ENCODE measurements at regions not wholly inside any gene's neighbourhood (a gene's known extent, or its start where the extent isn't known, plus 50 kb on each side); places are given as distances from the start of the nearest gene placed in this dataset.

GRCh38 chr4:18934197-18934596 lies 912.6 kb upstream of the LCORL start:
- Mint-ChIP-seq H3K9me3 (peaks cover 9% of the 10 kb centered on the region), H3K27me3 (no peaks in the 10 kb centered on the region), H3K27ac (no peak overlapping the region), H3K36me3 (no peaks in the 10 kb centered on the region), H3K4me1 (no peaks in the 10 kb centered on the region), H3K4me3 (no peak overlapping the region)
- no peak for DNase-seq

GRCh38 chr4:18932730-18933339 lies 911.3 kb upstream of the LCORL start:
- Mint-ChIP-seq H3K9me3 (peaks cover 9% of the 10 kb centered on the region), H3K27ac (no peak overlapping the region), H3K4me3 (no peak overlapping the region), H3K27me3 (no peaks in the 10 kb centered on the region), H3K4me1 (no peaks in the 10 kb centered on the region), H3K36me3 (no peaks in the 10 kb centered on the region)
- no peak for DNase-seq

- Mint-ChIP-seq H3K9me3 (peaks cover 7% of the 10 kb centered on the region), H3K4me1 (no peaks in the 10 kb centered on the region), H3K27me3 (no peaks in the 10 kb centered on the region), H3K36me3 (no peaks in the 10 kb centered on the region), H3K4me3 (no peak overlapping the region), H3K27ac (no peak overlapping the region)
- no peak for DNase-seq
Observed at GRCh38 chr4:18931643-18932377, 910.3 kb upstream of the LCORL start.

GRCh38 chr4:18930487-18930886 lies 908.9 kb upstream of the LCORL start:
- Mint-ChIP-seq H3K4me1 (no peaks in the 10 kb centered on the region), H3K9me3 (peaks cover 5% of the 10 kb centered on the region), H3K27ac (no peak overlapping the region), H3K27me3 (no peaks in the 10 kb centered on the region), H3K4me3 (no peak overlapping the region), H3K36me3 (no peaks in the 10 kb centered on the region)
- DNase-seq: no peak

- H3K4me1 Mint-ChIP-seq: no peaks in the 10 kb centered on the region
- peaks cover 5% of the 10 kb centered on the region for H3K9me3 Mint-ChIP-seq
- no peak overlapping the region for H3K27ac Mint-ChIP-seq
- no peaks in the 10 kb centered on the region for H3K36me3 Mint-ChIP-seq
- H3K4me3 Mint-ChIP-seq: no peak overlapping the region
- no peak for DNase-seq
- no peaks in the 10 kb centered on the region for H3K27me3 Mint-ChIP-seq
Observed at GRCh38 chr4:18923496-18924161, 902.1 kb upstream of the LCORL start.

GRCh38 chr4:18917689-18918088 lies 896.1 kb upstream of the LCORL start:
- no peak overlapping the region for H3K27ac Mint-ChIP-seq

GRCh38 chr4:18914182-18914581 lies 892.6 kb upstream of the LCORL start:
- Mint-ChIP-seq H3K9me3 (peaks cover 10% of the 10 kb centered on the region), H3K4me3 (no peak overlapping the region), H3K27me3 (no peaks in the 10 kb centered on the region), H3K4me1 (no peaks in the 10 kb centered on the region), H3K36me3 (no peaks in the 10 kb centered on the region), H3K27ac (no peak overlapping the region)
- no peak for DNase-seq

More at GRCh38 chr4:18917689-18918088, 896.1 kb upstream of the LCORL start:
- no peak for DNase-seq
- no peaks in the 10 kb centered on the region for H3K4me1 Mint-ChIP-seq
- H3K4me3 Mint-ChIP-seq: no peak overlapping the region
- H3K36me3 Mint-ChIP-seq: no peaks in the 10 kb centered on the region
- peaks cover 7% of the 10 kb centered on the region for H3K9me3 Mint-ChIP-seq
- no peaks in the 10 kb centered on the region for H3K27me3 Mint-ChIP-seq

- H3K36me3 Mint-ChIP-seq: no peaks in the 10 kb centered on the region
- H3K4me3 Mint-ChIP-seq: no peak overlapping the region
- H3K9me3 Mint-ChIP-seq: peaks cover 1% of the 10 kb centered on the region
- no peak overlapping the region for H3K27ac Mint-ChIP-seq
- H3K27me3 Mint-ChIP-seq: no peaks in the 10 kb centered on the region
- DNase-seq: no peak
- no peaks in the 10 kb centered on the region for H3K4me1 Mint-ChIP-seq
Observed at GRCh38 chr4:18894928-18895327, 873.4 kb upstream of the LCORL start.

- peaks cover 4% of the 10 kb centered on the region for H3K9me3 Mint-ChIP-seq
- no peaks in the 10 kb centered on the region for H3K27me3 Mint-ChIP-seq
- H3K36me3 Mint-ChIP-seq: no peaks in the 10 kb centered on the region
- H3K27ac Mint-ChIP-seq: no peak overlapping the region
- H3K4me3 Mint-ChIP-seq: no peak overlapping the region
- H3K4me1 Mint-ChIP-seq: no peaks in the 10 kb centered on the region
- DNase-seq: no peak
Observed at GRCh38 chr4:18882468-18882867, 860.9 kb upstream of the LCORL start.

GRCh38 chr4:18881556-18881955 lies 860.0 kb upstream of the LCORL start:
- Mint-ChIP-seq H3K27me3 (no peaks in the 10 kb centered on the region), H3K36me3 (no peaks in the 10 kb centered on the region), H3K27ac (no peak overlapping the region), H3K4me3 (no peak overlapping the region), H3K4me1 (no peaks in the 10 kb centered on the region), H3K9me3 (peaks cover 4% of the 10 kb centered on the region)
- DNase-seq: no peak

- no peaks in the 10 kb centered on the region for H3K36me3 Mint-ChIP-seq
- no peaks in the 10 kb centered on the region for H3K4me1 Mint-ChIP-seq
- H3K9me3 Mint-ChIP-seq: peaks cover 5% of the 10 kb centered on the region
- no peak overlapping the region for H3K4me3 Mint-ChIP-seq
- DNase-seq: no peak
- no peaks in the 10 kb centered on the region for H3K27me3 Mint-ChIP-seq
- no peak overlapping the region for H3K27ac Mint-ChIP-seq
Observed at GRCh38 chr4:18880871-18881270, 859.3 kb upstream of the LCORL start.

GRCh38 chr4:18878561-18878960 lies 857.0 kb upstream of the LCORL start:
- Mint-ChIP-seq H3K27ac (no peak overlapping the region), H3K4me3 (no peak overlapping the region), H3K9me3 (peaks cover 10% of the 10 kb centered on the region), H3K27me3 (no peaks in the 10 kb centered on the region), H3K36me3 (no peaks in the 10 kb centered on the region), H3K4me1 (no peaks in the 10 kb centered on the region)
- DNase-seq: no peak

GRCh38 chr4:18869166-18869565 lies 847.6 kb upstream of the LCORL start:
- no peak overlapping the region for H3K27ac Mint-ChIP-seq
- no peak overlapping the region for H3K4me3 Mint-ChIP-seq
- H3K27me3 Mint-ChIP-seq: no peaks in the 10 kb centered on the region
- peaks cover 6% of the 10 kb centered on the region for H3K9me3 Mint-ChIP-seq
- no peaks in the 10 kb centered on the region for H3K36me3 Mint-ChIP-seq
- no peak for DNase-seq
- H3K4me1 Mint-ChIP-seq: no peaks in the 10 kb centered on the region

GRCh38 chr4:18860836-18861530 lies 839.4 kb upstream of the LCORL start:
- no peaks in the 10 kb centered on the region for H3K27me3 Mint-ChIP-seq

GRCh38 chr4:18859468-18859867 lies 837.9 kb upstream of the LCORL start:
- no peak for DNase-seq
- Mint-ChIP-seq H3K4me3 (no peak overlapping the region), H3K27ac (no peak overlapping the region), H3K9me3 (no peaks in the 10 kb centered on the region), H3K27me3 (no peaks in the 10 kb centered on the region), H3K4me1 (no peaks in the 10 kb centered on the region), H3K36me3 (no peaks in the 10 kb centered on the region)

More at GRCh38 chr4:18860836-18861530, 839.4 kb upstream of the LCORL start:
- H3K27ac Mint-ChIP-seq: no peak overlapping the region
- H3K9me3 Mint-ChIP-seq: peaks cover 2% of the 10 kb centered on the region
- no peak for DNase-seq
- H3K36me3 Mint-ChIP-seq: no peaks in the 10 kb centered on the region
- no peak overlapping the region for H3K4me3 Mint-ChIP-seq
- no peaks in the 10 kb centered on the region for H3K4me1 Mint-ChIP-seq

Measured in activated naive CD8-positive, alpha-beta T cell treated with anti-CD3 and anti-CD28 coated beads for 36 hours (primary cell).